PC-9 (cell line): ENCODE measurements at regions not wholly inside any gene's neighbourhood (a gene's known extent, or its start where the extent isn't known, plus 50 kb on each side); places are given as distances from the start of the nearest gene placed in this dataset.

Source experiments
- BruUV-seq: library from RNA; stranded (reverse); fragments of 400-500 nt; replicated peaks from 2 replicates; lab custom pipeline; 2021; lab: Mats Ljungman, UMichigan
- CTCF ChIA-PET: fragments of 300-600 bp; sonication (Branson Sonifier 250); formaldehyde crosslinking; loops from one replicate; lab custom pipeline; 2022; ENCODE audit warnings: antibody characterized with exemption; lab: Charles Lee
- POLR2A ChIA-PET: fragments of 300-600 bp; sonication (Branson Sonifier 250); formaldehyde crosslinking; loops from one replicate; lab custom pipeline; 2022; ENCODE audit warnings: antibody characterized with exemption; ENCODE audit not compliant: unreplicated experiment; lab: Charles Lee
- DNase-seq, 2 experiments: peaks; one replicate each; pipeline versions ENCODE4 v3.0.0 to v3.0.0-alpha.2; 2015 to 2022; ENCODE audit warnings: mixed read lengths in 1 of 2
- H2AFZ ChIP-seq: fragments of 200-600 bp; sonication (generic); 2 replicates; pipeline ENCODE4 v1.8.1; 2017; ENCODE audit warnings: antibody characterized with exemption
- H3F3A ChIP-seq: fragments of 200-600 bp; sonication (generic); 2 replicates; pipeline ENCODE4 v1.8.1; 2017; ENCODE audit warnings: antibody characterized with exemption, mild to moderate bottlenecking, low read depth; ENCODE audit not compliant: insufficient read depth
- H3K27ac ChIP-seq: fragments of 200-600 bp; sonication (generic); 2 replicates; pipeline ENCODE4 v1.6.1; 2016; ENCODE audit warnings: mixed run types
- H3K27me3 ChIP-seq: fragments of 200-600 bp; sonication (generic); 2 replicates; pipeline ENCODE4 v1.6.1; 2016; ENCODE audit warnings: low read depth, mixed run types; ENCODE audit not compliant: insufficient read depth
- H3K36me3 ChIP-seq: fragments of 200-600 bp; sonication (generic); 2 replicates; pipeline ENCODE4 v1.6.1; 2016; ENCODE audit warnings: low read depth, mixed run types
- H3K4me1 ChIP-seq: fragments of 200-600 bp; sonication (generic); replicated peaks from 2 replicates; pipeline ENCODE4 v1.6.1; 2016; ENCODE audit warnings: mixed run types; ENCODE audit not compliant: insufficient read depth
- H3K4me2 ChIP-seq: fragments of 200-600 bp; sonication (generic); 2 replicates; pipeline ENCODE4 v1.6.1; 2017; ENCODE audit warnings: mixed run types
- H3K4me3 ChIP-seq: fragments of 200-600 bp; sonication (generic); 2 replicates; pipeline ENCODE4 v1.6.1; 2016; ENCODE audit warnings: mixed run types
- H3K79me2 ChIP-seq: fragments of 200-600 bp; sonication (generic); 2 replicates; pipeline ENCODE4 v1.6.1; 2017; ENCODE audit warnings: low read depth, mixed run types
- H3K9me2 ChIP-seq: fragments of 200-600 bp; sonication (generic); 2 replicates; pipeline ENCODE4 v1.8.1; 2017; ENCODE audit warnings: mild to moderate bottlenecking; ENCODE audit not compliant: insufficient read depth
- H3K9me3 ChIP-seq: fragments of 200-600 bp; sonication (generic); 2 replicates; pipeline ENCODE4 v1.8.1; 2016; ENCODE audit warnings: low read depth; ENCODE audit not compliant: insufficient read depth
- H4K20me1 ChIP-seq: fragments of 200-600 bp; sonication (generic); 2 replicates; pipeline ENCODE4 v1.8.1; 2017; ENCODE audit not compliant: insufficient read depth
- EZH2 ChIP-seq: fragments of 200-600 bp; sonication (generic); IDR thresholded peaks from 2 replicates; pipeline ENCODE4 v1.8.0; 2017; ENCODE audit warnings: antibody characterized with exemption, low read depth
- intact Hi-C: fragments of 100-400 bp; cut with micrococcal nuclease; formaldehyde crosslinking; loops from one replicate; pipeline ENCODE4 v1.10.0; 2022; ENCODE audit not compliant: unreplicated experiment
- TF ChIP-seq, protein P1 (sequence below): fragments of 200-600 bp; sonication (generic); conservative IDR thresholded peaks from 2 replicates; pipeline ENCODE4 v1.6.1; 2017; ENCODE audit warnings: mixed run types, antibody characterized with exemption, mild to moderate bottlenecking, moderate library complexity

DNA sequence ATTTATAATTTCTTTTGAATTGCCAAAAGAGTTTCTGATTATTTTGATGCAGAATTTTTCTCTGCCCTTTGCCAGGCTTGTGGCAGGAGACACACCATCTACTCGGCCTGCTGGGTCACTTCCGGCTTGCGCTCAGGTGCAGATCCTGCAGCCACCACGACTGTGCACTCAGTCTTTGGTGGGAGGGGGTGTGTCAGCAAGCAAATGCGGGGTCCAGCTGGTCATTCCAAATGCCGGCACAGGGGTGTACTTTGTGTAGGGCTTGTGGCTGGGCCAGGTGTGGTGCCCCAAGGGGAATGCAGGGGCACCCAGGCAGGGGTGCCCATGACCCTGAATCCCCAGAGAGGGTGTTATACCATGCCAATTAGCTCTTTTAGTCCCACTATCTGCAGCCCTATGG lies 673.0 kb downstream of the TLL1 start:
- H4K20me1 ChIP-seq = no peaks in the 10 kb centered on the region
- H3K4me1 ChIP-seq = no peaks in the 10 kb centered on the region
- no peak overlapping the region for H3K27ac ChIP-seq
- BruUV-seq = no TSS peak
- no peaks in the 10 kb centered on the region for H3K36me3 ChIP-seq
- TF ChIP-seq, protein P1, sequence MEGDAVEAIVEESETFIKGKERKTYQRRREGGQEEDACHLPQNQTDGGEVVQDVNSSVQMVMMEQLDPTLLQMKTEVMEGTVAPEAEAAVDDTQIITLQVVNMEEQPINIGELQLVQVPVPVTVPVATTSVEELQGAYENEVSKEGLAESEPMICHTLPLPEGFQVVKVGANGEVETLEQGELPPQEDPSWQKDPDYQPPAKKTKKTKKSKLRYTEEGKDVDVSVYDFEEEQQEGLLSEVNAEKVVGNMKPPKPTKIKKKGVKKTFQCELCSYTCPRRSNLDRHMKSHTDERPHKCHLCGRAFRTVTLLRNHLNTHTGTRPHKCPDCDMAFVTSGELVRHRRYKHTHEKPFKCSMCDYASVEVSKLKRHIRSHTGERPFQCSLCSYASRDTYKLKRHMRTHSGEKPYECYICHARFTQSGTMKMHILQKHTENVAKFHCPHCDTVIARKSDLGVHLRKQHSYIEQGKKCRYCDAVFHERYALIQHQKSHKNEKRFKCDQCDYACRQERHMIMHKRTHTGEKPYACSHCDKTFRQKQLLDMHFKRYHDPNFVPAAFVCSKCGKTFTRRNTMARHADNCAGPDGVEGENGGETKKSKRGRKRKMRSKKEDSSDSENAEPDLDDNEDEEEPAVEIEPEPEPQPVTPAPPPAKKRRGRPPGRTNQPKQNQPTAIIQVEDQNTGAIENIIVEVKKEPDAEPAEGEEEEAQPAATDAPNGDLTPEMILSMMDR = no peak
- TF ChIP-seq EZH2 = no peak
- CTCF ChIA-PET = no interaction called here
- no peaks in the 10 kb centered on the region for H3K9me3 ChIP-seq
- POLR2A ChIA-PET = no interaction called here
- H2AFZ ChIP-seq = no peak overlapping the region
- intact Hi-C loops = no loop called here
- H3K79me2 ChIP-seq = no peaks in the 10 kb centered on the region
- H3K9me2 ChIP-seq = no peaks in the 10 kb centered on the region
- no peaks in the 10 kb centered on the region for H3F3A ChIP-seq
- no peak for DNase-seq
- no peak overlapping the region for H3K4me3 ChIP-seq
- H3K27me3 ChIP-seq = no peaks in the 10 kb centered on the region
- H3K4me2 ChIP-seq = no peak overlapping the region

DNA sequence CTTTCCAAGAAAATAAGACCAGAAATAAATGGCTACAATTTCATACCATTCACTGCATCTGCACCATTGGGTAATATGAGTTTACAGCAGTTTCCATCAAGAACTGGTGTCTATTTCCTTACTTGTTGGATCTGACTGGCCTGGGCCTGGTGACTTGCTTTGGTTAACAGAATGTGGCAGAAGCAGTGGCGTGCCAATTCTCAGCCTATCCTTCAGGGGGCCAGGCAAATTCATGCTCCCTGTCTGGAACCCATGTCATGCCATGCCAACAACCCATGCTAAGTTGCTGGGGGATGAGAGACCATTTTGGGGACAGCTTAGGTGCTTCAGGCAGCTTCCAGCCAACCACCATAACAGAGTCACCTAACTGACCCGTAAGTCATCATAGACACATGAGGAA lies 656.7 kb downstream of the SPOCK3 start:
- intact Hi-C loops = no loop called here
- BruUV-seq = no TSS peak
- no peaks in the 10 kb centered on the region for H3F3A ChIP-seq
- POLR2A ChIA-PET = no interaction called here
- CTCF ChIA-PET = no interaction called here
- no peaks in the 10 kb centered on the region for H3K36me3 ChIP-seq
- H3K79me2 ChIP-seq = no peaks in the 10 kb centered on the region
- no peaks in the 10 kb centered on the region for H3K4me1 ChIP-seq
- H3K9me2 ChIP-seq = no peaks in the 10 kb centered on the region
- TF ChIP-seq, protein P1 = no peak
- TF ChIP-seq EZH2 = no peak
- H3K4me2 ChIP-seq = no peak overlapping the region
- no peak overlapping the region for H2AFZ ChIP-seq
- H3K27ac ChIP-seq = no peak overlapping the region
- no peak overlapping the region for H3K4me3 ChIP-seq
- no peak for DNase-seq
- H4K20me1 ChIP-seq = no peaks in the 10 kb centered on the region
- no peaks in the 10 kb centered on the region for H3K9me3 ChIP-seq
- no peaks in the 10 kb centered on the region for H3K27me3 ChIP-seq

DNA sequence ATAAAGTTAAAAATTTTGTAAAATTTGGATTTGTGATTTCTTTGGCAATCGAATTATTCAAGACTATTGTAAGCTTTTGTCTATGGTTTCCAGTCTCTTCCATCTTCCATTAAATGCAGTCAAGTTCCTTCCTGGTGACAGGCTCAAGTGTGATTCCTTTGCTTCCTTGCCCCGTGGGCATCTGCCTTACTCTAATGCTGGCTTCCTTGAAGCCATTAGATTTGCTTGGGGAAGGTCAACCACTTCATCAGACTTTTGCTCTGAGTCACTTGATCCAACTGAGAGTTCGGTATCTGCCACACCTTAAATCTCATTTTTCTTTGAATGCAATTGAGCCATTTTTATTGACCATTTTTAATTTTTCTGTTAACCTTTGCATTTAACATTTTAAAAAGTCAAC lies 648.8 kb downstream of the SPOCK3 start:
- no peak overlapping the region for H2AFZ ChIP-seq
- no peaks in the 10 kb centered on the region for H3K79me2 ChIP-seq
- no TSS peak for BruUV-seq
- ChIA-PET POLR2A (no interaction called here), CTCF (no interaction called here)
- H3K27me3 ChIP-seq = no peaks in the 10 kb centered on the region
- no peak for DNase-seq
- no peaks in the 10 kb centered on the region for H3K9me3 ChIP-seq
- H4K20me1 ChIP-seq = no peaks in the 10 kb centered on the region
- intact Hi-C loops = no loop called here
- no peak overlapping the region for H3K27ac ChIP-seq
- H3K9me2 ChIP-seq = no peaks in the 10 kb centered on the region
- no peaks in the 10 kb centered on the region for H3F3A ChIP-seq
- H3K4me2 ChIP-seq = no peak overlapping the region
- no peaks in the 10 kb centered on the region for H3K4me1 ChIP-seq
- no peaks in the 10 kb centered on the region for H3K36me3 ChIP-seq
- no peak overlapping the region for H3K4me3 ChIP-seq
- TF ChIP-seq, protein P1 = no peak
- TF ChIP-seq EZH2 = no peak
